ENCODE measurements at regions not wholly inside any gene's neighbourhood (a gene's known extent, or its start where the extent isn't known, plus 50 kb on each side); places are given as distances from the start of the nearest gene placed in this dataset.

GRCh38 chr14:34380471-34380845 is 81.6 kb downstream of the SPTSSA start:
- no peak for TF ChIP-seq ELF1 (CRISPR knock-in tag; IDR thresholded peaks at IDR 0.05)
- no peak for TF ChIP-seq ZBTB40 (IDR thresholded peaks at IDR 0.05)
- TF ChIP-seq ZBTB40 (CRISPR knock-in tag; IDR thresholded peaks at IDR 0.05), result no peak
- no peak for TF ChIP-seq CTCF (CRISPR knock-in tag; IDR thresholded peaks at IDR 0.05)

Data from HepG2 (cell line).